Panc1 (cell line): ENCODE measurements at regions not wholly inside any gene's neighbourhood (a gene's known extent, or its start where the extent isn't known, plus 50 kb on each side); places are given as distances from the start of the nearest gene placed in this dataset.

Source experiments
- ATAC-seq: fragments of 200-7000 bp; cut with Tn5 transposase; 2 replicates; pipeline ENCODE4 v1.9.1; 2020; ENCODE audit warnings: mild to moderate bottlenecking, moderate library complexity
- BruUV-seq: library from RNA; stranded (reverse); fragments of 400-500 nt; replicated peaks from 2 replicates; lab custom pipeline; 2021; lab: Mats Ljungman, UMichigan
- CTCF ChIA-PET: fragments of 300-600 bp; sonication (Branson Sonifier 250); formaldehyde crosslinking; loops from one replicate; lab custom pipeline; 2022; ENCODE audit warnings: antibody characterized with exemption; lab: Charles Lee
- POLR2A ChIA-PET: fragments of 300-600 bp; sonication (Branson Sonifier 250); formaldehyde crosslinking; loops from one replicate; lab custom pipeline; 2022; ENCODE audit warnings: antibody characterized with exemption; lab: Charles Lee
- DNase-seq: peaks from one replicate; pipeline ENCODE4 v3.0.0-alpha.2; 2010; ENCODE audit warnings: low read depth, low spot score
- H3K27ac ChIP-seq: 2 replicates; pipeline ENCODE4 v1.5.1; 2011; ENCODE audit warnings: mild to moderate bottlenecking, low read length, inconsistent platforms
- H3K27me3 ChIP-seq: fragments of 200-500 bp; sonication (Bioruptor generic); 2 replicates; pipeline ENCODE4 v1.6.0; 2014; ENCODE audit warnings: low read length, inconsistent platforms; ENCODE audit not compliant: control insufficient read depth, insufficient read depth
- H3K36me3 ChIP-seq: fragments of 200-500 bp; sonication (Bioruptor generic); 2 replicates; pipeline ENCODE4 v1.5.1; 2014; ENCODE audit warnings: inconsistent platforms, mild to moderate bottlenecking, low read length, moderate library complexity; ENCODE audit not compliant: control insufficient read depth, insufficient read depth
- H3K4me1 ChIP-seq: 2 replicates; pipeline ENCODE4 v1.5.1; 2011; ENCODE audit warnings: inconsistent platforms, mild to moderate bottlenecking, low read length, moderate library complexity; ENCODE audit not compliant: control insufficient read depth, insufficient read depth
- H3K4me3 ChIP-seq, 2 experiments: 2 replicates each; pipeline ENCODE4 v1.5.1; 2011 to 2012; ENCODE audit warnings: low read depth in 2 of 2, low read length in 2 of 2, mild to moderate bottlenecking in 2 of 2, inconsistent platforms in 1 of 2, moderate library complexity in 1 of 2
- H3K9me3 ChIP-seq: fragments of 200-500 bp; sonication (Bioruptor generic); 2 replicates; pipeline ENCODE4 v1.5.1; 2014; ENCODE audit warnings: low read depth, mild to moderate bottlenecking, inconsistent platforms, low read length, moderate library complexity; ENCODE audit not compliant: control insufficient read depth, insufficient read depth
- CTCF ChIP-seq: fragments of 450-650 bp; IDR thresholded peaks from 2 replicates; pipeline ENCODE4 v1.5.1; 2017; ENCODE audit warnings: mild to moderate bottlenecking
- POLR2AphosphoS5 ChIP-seq: IDR thresholded peaks from 2 replicates; pipeline ENCODE4 v1.6.1; 2012; ENCODE audit warnings: mild to moderate bottlenecking, low read depth, low read length, moderate library complexity
- REST ChIP-seq, 2 experiments: IDR thresholded peaks; 2 replicates each; pipeline ENCODE4 v1.6.1; 2011 to 2012; ENCODE audit warnings: low read depth in 2 of 2, control low read depth in 1 of 2, low read length in 1 of 2, mild to moderate bottlenecking in 1 of 2, moderate library complexity in 1 of 2; ENCODE audit not compliant: insufficient read depth in 1 of 2
- SIN3A ChIP-seq: IDR thresholded peaks from 2 replicates; pipeline ENCODE4 v1.6.1; 2012; ENCODE audit warnings: low read depth, mild to moderate bottlenecking, low read length, moderate library complexity, borderline replicate concordance; ENCODE audit not compliant: insufficient read depth
- TCF7L2 ChIP-seq: IDR thresholded peaks from 2 replicates; pipeline ENCODE4 v1.6.1; 2011; ENCODE audit warnings: mild to moderate bottlenecking, low read depth, low read length, inconsistent platforms
- in situ Hi-C: cut with HindIII; loops from 2 replicates; pipeline ENCODE4 v1.10.0; 2016; ENCODE audit warnings: low sequenced_read_pairs, low pct_unique_long_range_greater_than_20kb
- intact Hi-C: fragments of 100-400 bp; cut with micrococcal nuclease; formaldehyde crosslinking; loops from one replicate; pipeline ENCODE4 v1.10.0; 2022; ENCODE audit not compliant: unreplicated experiment

- H3K36me3 ChIP-seq = no peaks in the 10 kb centered on the region
- no peak overlapping the region for H3K27ac ChIP-seq
- intact Hi-C loops = no loop called here
- BruUV-seq = no TSS peak
- no peak overlapping the region for H3K4me3 ChIP-seq
- no peaks in the 10 kb centered on the region for H3K27me3 ChIP-seq
- ATAC-seq (no peak), DNase-seq (no peak)
- ChIA-PET CTCF (no interaction called here), POLR2A (no interaction called here)
- no peaks in the 10 kb centered on the region for H3K9me3 ChIP-seq
- no peaks in the 10 kb centered on the region for H3K4me1 ChIP-seq
- in situ Hi-C loops = no loop called here
- no peak for TF ChIP-seq CTCF
- TF ChIP-seq SIN3A = no peak
- TF ChIP-seq TCF7L2 = no peak
- no peak for TF ChIP-seq POLR2AphosphoS5
- TF ChIP-seq REST (IDR thresholded peaks at IDR 0.05; ENCODE audit: insufficient read depth in 1 of 2, low read depth in 2 of 2, low read length in 1 of 2) = no peak
Measured at GRCh38 chr4:74540193-74540592, 95.3 kb downstream of the AREG start.

- intact Hi-C loops (no loop called here), in situ Hi-C loops (no loop called here)
- Histone ChIP-seq H3K9me3 (no peaks in the 10 kb centered on the region), H3K4me1 (no peaks in the 10 kb centered on the region), H3K27me3 (no peaks in the 10 kb centered on the region), H3K36me3 (no peaks in the 10 kb centered on the region), H3K4me3 (no peak overlapping the region), H3K27ac (no peak overlapping the region)
- no peak for DNase-seq
- TF ChIP-seq SIN3A = no peak
- TF ChIP-seq CTCF = no peak
- TF ChIP-seq TCF7L2 = no peak
- no peak for TF ChIP-seq REST (IDR thresholded peaks at IDR 0.05; ENCODE audit: insufficient read depth in 1 of 2, low read depth in 2 of 2, low read length in 1 of 2)
- no peak for TF ChIP-seq POLR2AphosphoS5
- no peak for ATAC-seq
- ChIA-PET POLR2A (no interaction called here), CTCF (no interaction called here)
- no TSS peak for BruUV-seq
Measured at GRCh38 chr4:74541667-74542066, 96.7 kb downstream of the AREG start.
